SH-SY5Y (cell line): ENCODE measurements at regions not wholly inside any gene's neighbourhood (a gene's known extent, or its start where the extent isn't known, plus 50 kb on each side); places are given as distances from the start of the nearest gene placed in this dataset.

Source experiments
- GATA2 ChIP-seq: IDR thresholded peaks from 2 replicates; pipeline ENCODE4 v1.6.1; 2011; ENCODE audit warnings: mild to moderate bottlenecking, low read depth, low read length
- GATA3 ChIP-seq: IDR thresholded peaks from 2 replicates; pipeline ENCODE4 v1.6.1; 2011; ENCODE audit warnings: low read depth, mild to moderate bottlenecking, low read length, moderate library complexity

DNA sequence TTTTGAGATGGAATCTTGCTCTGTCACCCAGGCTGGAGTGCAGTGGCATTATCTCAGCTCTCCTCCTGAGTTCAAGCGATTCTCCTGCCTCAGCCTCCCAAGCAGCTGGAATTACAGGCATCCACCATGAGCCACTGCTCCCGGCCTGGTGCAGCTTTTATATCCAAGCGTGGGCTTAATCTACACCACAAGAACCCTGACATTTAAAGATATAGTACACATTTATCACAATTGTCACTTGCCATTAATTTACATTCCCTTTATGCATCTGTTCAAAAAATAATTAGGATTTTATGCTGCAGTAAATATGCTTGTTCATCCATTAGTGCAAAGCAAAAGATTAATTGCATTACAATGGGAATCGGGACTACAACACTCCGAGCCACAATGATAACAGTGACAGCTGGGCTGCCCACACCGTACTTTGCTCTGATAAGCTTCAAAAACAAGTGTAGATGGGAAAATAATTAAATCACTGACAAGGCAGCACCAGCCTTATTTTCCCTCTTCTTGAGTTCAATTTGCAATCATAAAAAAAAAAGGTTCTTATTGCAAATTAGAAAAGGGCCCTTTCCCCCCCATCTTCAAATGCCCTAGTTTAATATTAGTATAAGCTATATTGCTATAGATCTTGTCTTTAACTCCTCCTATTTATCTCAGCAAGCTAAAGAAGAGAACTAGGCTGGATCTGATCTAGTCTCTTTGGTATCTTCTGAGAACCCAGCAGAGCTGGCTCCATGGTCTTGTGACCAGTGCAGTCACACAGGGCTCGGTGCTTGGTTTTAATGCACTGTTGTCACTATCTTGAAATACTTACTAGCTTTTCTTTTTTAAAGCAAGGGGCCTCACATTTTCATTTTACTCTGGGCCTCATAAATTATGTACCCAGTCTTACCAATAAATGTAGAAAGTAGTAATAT lies 206.2 kb upstream of the LRRC4C start:
- TF ChIP-seq GATA2 (no peak), GATA3 (no peak)
